HT1080 (cell line): ENCODE measurements at regions not wholly inside any gene's neighbourhood (a gene's known extent, or its start where the extent isn't known, plus 50 kb on each side); places are given as distances from the start of the nearest gene placed in this dataset.
A peak's percentile ranks its signal among the peaks of the same experiment; 100 is the strongest.

Experiments
- DNase-seq: peaks from one replicate; pipeline ENCODE4 v3.0.0-alpha.2; 2015; ENCODE audit warnings: low read depth

DNA sequence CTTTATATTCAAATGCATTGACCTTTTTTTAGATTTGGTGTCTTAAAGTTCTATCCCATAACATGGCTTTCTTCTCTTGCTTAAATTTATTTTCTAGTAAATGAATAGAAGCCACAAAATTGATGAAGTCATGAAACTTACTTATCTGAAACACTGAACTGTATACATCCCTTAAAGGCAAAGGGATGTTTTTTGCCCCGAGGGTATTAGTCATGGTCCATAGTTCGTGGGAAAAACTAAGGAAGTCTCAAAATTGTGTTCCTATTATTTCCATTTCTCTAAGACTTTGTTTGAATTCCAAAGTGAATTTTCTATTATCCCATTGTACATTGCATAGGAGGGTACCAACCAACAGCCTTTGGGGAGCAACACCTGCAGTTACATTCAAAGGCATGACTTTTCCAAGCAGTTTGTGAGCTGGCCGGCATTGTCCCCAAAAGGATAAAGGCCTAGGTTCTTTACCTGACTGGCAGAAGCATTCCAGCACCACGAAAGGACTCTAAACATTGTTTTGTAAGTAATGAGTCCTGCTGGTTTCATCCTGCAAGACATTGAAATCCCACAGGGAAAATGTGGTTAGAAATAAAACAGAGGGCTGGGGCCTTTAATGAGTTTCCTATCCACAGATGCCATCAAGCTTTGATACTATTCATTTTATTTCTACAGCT is 473.5 kb downstream of the PRKD1 start:
- no peak for DNase-seq

DNA sequence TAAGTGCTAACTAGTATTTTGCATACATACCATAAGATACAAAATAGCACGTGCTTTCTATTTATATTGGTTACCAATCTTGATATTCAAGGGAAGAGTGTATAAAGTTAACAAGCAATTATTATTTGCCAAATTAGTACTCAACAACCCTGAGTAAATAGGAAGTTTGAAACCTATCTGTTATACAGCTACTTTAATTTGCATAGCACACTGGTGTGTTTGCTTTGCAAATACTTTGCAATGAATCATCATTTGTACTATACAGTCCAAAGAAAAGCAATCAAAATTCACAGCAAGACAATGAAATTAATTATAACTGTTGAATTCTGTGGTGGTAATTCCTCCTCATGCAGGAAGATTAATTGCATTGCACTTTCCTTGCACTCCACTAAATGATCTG is 469.1 kb downstream of the PRKD1 start:
- DNase-seq, result no peak

DNA sequence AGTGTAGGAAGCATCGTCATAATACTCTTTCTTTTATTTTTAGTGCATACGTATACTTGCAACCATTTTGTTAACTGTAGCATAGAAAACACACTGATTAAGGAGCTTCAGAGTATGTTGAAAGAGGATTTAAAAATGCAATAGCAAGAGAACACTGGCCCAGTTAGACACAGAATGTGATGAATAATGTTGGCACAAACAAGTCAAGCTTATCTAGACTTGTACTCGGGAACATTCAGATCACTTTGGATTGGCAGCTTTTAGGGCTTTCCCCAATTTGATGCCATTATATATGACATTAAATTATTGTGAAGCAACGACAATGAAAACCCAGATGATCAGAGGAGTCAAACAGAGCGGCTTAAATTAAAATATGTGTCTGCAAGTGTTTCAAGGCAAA is 468.1 kb downstream of the PRKD1 start:
- DNase-seq, result no peak

DNA sequence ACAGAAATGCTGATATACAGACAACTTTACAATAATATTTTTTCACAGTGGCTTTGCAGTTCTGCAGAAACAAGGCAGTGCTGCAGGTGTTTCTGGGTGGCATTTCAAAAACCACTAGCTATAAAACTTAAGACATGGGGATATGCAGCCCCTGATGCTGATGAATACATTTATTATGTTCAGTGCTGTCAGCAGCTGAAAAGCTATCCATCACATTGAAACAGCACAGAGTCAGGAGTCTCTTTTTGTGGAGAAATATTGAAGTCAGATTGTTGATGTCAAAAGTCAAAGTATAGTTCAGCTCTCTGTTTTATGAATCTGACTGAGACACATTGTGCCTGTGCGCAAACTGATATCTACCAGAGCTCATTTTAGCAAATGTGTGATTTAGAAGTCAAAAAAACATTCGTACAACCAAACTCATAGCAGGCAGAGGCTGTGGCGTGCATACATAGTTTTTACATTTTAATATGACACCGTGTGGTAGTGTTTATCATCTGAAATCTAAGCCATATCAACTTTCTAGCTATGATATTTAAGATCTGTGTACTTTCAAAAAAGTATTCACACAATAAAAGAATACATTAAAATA is 467.6 kb downstream of the PRKD1 start:
- no peak for DNase-seq

DNA sequence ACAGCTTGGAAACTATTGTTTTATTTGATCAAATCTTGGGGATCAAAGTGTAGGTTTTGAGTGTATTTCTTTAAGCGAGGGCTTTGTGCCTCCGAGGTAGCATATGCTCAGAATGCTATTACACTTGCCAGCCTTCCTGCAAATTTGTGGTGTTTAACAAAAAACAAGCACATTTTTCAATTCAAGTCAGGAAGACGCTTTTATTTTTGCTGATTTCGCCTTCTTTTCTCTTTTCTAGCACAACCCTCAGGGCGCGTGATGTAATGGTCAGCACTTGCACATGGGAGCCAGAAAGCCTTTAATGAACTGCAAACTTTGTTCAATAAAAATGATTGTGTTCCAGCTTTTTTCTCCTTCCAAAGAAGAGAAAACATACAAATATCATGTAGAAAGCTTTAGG is 466.5 kb downstream of the PRKD1 start:
- DNase-seq, result no peak

DNA sequence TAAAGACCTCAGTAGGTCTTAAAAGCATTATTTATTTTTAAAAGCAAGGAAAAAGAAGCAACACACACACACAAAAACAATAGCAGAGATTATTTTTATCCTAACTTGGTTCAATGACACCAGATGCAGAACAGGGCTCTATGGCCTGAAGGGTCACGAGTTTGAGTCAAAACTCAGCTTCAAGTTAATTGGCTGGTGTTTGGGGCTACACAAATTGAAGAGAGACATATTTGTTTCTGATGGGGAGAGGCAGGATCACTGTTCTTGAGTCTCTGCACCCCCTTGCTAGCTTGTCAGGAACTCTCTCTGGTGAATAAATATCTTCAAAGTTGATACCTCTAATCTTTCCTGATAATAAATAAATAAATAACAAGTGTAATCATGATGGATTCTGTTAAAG is 466.1 kb downstream of the PRKD1 start:
- DNase-seq, result no peak

DNA sequence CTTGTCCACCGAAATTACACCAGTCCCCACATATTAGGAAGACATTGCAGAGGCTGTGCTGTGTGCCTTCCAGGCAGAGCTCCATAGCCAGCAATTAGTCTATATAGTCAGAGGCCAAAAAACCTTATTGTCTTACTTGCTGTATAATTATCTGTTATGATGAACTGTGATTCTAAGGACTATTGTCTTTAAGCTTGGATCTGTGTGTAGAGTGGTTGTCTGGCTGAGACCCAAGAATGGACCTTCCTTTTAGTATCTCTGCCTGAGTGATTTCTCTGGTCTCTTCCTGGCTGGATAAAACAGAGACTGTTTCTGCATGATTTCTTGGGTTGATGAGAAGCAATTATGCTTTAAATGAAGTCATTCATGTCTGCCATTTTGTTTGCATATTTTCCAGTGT is 465.3 kb downstream of the PRKD1 start:
- no peak for DNase-seq

DNA sequence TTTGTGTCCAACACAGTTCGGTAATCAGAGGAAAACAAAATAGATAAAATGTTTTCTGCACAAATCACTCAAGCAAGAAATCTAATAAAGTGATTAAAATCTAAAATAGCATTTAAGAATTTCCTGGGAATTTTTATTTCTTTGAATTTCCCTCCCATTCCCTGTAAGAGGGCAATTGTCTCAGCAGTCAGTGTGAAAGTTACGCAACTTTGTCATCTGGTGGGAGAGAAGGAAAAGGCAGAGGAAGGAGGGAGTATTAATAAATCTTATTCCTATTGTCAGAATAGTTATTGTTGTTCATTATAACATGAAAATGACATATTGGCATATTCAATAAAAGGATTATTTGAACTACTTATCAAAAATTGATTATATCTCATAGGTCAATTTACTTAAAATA is 464.9 kb downstream of the PRKD1 start:
- no peak for DNase-seq

DNA sequence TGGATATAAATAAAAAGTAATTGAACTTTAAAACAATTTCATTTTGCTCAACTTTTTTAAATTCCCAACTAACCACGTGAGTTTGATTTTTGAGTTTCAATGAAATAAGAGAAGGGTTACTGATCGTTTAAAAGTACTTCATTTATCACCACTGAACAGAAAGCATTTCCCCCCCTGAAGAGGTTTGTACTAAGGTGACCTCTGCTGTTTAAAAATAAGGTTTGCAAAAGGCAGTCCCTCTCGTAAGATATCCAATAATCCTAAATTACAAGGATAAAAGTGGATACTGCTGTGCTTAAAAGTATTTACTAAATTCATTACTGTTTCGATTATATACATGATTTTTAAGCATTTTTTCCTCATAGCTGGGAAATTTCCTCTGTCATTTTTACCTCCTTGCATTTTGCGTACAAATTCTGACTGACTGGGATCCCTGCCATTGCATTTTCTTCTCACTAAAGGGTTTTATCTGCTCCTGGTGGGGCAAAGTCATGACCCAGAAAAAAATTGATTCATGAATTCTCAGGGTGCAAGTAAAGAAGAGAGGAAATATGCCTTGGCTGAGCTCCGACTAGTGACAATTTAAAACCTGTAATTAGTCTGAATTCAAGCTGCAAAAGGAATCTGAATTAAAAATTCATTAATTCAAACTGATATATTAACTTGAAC is 463.8 kb downstream of the PRKD1 start:
- DNase-seq, result peak; percentile 8

DNA sequence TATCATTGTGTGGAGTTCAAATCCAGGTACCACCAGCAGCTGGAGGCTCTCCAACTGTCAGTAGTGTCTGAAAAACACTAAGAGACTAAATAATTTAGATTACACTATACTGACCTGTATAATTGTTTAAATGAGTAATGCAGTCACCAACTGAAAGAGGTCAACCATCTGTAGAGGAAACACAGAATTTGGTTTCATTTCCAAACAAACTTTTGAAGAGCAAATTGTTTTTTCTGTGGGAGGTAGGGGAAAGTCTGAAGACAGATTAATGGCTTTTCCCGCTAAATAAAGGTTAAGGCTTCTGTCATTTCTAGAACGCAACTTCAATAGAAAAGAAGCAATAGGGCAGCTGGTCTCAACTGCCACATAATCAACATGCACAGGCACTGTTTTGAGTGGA is 462.6 kb downstream of the PRKD1 start:
- no peak for DNase-seq

DNA sequence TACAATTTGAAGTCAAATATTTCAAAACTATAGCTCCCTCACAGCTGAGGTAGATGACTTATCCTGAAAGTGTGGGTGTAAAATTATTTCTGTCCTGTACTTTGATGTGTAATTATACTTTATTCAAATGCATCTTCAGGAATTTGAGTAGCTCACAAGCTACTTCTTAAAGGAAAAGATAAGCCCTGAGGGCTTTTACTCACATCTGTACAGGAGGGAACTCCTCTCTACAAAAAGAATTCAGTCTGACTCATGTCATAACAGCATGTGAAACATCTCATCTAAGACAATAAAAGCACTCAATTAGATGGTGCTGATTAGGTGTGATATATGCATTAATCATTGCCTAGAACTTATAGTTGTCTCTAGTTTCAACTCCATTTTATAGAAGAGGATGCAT is 452.0 kb downstream of the PRKD1 start:
- peak; percentile 22 for DNase-seq

DNA sequence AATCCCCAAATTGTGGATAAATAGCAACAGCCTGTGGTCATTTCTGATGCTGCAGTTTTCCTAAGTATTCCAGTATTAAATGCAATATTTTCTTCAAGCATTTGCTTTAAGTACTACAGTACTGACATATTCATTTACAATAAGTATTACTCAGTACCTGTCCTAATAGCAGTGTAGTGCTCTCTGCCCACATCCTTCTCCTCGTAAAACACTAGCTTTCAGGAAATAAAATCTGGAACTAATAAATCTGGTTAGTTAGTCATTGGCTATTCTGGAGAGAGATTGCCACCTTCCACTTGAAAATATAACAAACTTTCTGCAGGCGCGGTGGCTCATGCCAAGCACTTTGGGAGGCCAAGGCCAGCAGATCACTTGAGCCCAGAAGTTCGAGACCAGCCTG is 441.5 kb downstream of the PRKD1 start:
- no peak for DNase-seq

DNA sequence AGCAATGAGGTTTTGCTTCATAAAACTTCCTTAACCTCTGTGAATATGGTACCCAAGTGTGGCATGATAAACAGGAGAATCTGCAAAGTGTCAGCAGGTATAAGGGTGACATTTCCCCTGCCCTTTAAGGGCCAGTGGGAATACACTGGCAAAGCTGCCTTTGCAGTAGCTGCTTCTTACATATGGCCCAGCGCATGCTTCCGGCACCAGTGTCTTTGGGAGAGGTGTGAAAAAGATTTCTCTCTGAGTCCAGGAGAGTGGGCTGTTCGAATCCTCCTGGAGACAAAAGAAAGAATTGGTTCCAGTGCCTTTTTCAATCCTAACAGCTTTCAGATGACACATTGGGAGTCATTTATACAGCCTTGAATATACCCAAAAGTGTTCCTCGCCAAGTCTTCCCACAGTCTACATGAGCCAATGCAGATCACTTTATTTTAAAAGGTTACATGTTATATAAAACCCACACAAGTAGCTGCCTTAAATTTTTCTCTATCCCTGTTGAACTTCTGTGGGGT is 437.7 kb downstream of the PRKD1 start:
- DNase-seq, result no peak

DNA sequence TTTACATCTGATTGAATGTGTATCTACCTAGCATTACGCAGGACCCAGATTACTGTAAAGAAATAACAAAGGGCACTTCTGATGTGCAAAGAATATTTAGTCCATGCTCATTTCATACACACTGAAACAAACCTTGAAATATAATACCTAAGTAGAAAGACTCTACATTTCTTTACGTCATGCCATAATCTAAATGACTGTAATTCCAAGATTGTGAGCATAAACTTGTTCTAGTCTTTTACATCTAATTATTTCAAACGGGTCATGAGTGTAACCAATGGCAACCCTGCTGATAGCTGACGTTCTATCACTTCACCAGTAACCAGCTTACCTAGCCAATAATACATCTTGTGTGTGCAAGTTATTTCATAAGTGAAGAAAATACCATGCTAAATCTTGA is 433.8 kb downstream of the PRKD1 start:
- no peak for DNase-seq

DNA sequence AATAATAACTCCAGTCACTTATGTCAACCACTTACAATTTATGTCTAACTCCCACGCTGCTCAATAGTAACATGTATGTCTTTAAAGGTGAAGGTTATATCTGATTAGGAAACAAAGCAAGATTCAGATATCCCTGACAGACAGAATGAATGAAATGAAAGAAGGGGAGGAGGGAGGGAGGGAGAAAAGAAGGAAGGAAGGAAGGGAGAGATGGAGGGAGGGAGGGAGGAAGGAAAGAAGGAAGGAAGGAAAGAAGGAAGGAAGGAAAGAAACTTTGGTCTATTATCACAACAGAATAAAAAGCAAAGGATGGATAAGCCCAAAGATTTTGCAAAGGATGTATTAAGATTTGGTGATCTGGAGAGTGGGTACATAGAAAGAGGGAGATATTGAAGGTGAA is 433.3 kb downstream of the PRKD1 start:
- no peak for DNase-seq

DNA sequence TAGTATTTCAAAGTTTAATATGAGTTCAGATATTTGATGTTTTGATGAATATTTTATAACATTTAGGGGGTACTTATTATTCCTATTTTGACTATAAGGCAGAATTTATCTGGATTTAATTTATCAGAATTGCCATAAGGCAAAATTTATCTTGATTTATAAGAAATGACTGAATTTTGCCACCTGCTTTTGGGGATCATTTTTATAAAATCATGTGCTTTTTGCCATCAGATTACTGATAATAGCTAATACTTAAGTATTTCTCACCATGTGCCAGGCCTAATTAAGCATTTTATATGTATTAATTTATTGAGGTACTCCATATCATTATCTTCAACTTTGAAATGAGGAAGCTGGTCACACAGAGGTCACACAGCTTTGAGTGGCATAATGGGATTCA is 423.7 kb downstream of the PRKD1 start:
- no peak for DNase-seq

DNA sequence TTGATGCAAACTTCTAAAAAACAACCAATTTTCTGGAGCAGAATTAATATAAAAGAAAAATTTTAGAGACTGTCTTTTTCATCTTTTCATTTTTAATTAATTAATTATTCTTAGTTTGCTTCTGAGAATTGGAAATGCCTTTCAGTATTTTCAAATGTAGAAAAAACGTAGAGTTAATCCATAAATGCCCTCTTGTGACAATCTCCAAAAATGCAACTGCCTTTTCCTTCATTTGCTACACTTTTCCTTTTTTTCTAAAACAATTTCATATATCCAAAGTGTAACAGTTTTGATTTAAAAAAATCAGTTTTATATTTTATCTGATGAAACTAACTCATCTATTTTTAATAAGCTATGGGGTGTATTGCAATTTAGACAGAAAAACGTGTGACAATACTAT is 409.3 kb downstream of the PRKD1 start:
- DNase-seq, result peak; percentile 28

DNA sequence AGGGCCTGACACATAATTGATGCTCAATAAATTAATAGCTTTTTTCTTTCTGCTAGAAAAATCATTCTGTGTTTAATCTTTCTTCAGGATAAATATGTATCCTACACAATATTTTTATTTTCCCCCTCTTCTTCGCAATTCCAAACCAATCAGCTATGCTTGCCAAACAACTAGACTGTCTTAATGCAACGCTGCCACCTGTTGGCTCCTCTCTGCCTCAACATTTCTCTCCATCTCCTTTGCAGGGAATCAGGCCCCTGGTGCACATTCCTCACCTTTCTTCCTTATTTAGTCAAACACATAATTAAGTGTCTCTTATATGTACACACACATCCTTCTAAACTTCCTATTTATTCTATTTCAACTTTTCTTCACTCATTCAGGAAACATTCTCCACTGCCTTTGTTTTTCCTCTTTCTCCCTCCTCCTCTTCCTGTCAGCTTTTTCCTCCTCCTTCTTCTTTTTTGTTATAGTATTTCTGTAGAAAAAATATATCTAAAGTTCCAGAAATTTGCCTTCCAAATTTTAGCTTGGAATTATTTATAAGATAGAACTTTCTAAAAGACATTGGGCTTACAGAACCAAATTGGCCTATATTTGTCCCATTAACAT is 406.0 kb downstream of the PRKD1 start:
- DNase-seq, result peak; percentile 39
